Ishikawa (cell line): ENCODE measurements at regions not wholly inside any gene's neighbourhood (a gene's known extent, or its start where the extent isn't known, plus 50 kb on each side); places are given as distances from the start of the nearest gene placed in this dataset.

Source experiments
- CEBPB ChIP-seq: IDR thresholded peaks from 2 replicates; pipeline ENCODE4 v1.6.1; 2012
- CREB1 ChIP-seq: IDR thresholded peaks from 2 replicates; pipeline ENCODE4 v1.6.1; 2012; ENCODE audit warnings: low read depth
- EGR1 ChIP-seq: IDR thresholded peaks from 2 replicates; pipeline ENCODE4 v1.6.1; 2012
- EP300 ChIP-seq: IDR thresholded peaks from 2 replicates; pipeline ENCODE4 v1.6.1; 2012; ENCODE audit warnings: borderline replicate concordance
- FOXM1 ChIP-seq: IDR thresholded peaks from 2 replicates; pipeline ENCODE4 v1.6.1; 2012; ENCODE audit warnings: low read depth, borderline replicate concordance
- NFIC ChIP-seq: IDR thresholded peaks from 2 replicates; pipeline ENCODE4 v1.6.1; 2012
- RAD21 ChIP-seq: IDR thresholded peaks from 2 replicates; pipeline ENCODE4 v1.6.1; 2012; ENCODE audit warnings: low read depth
- TAF1 ChIP-seq: IDR thresholded peaks from 2 replicates; pipeline ENCODE4 v1.6.1; 2012; ENCODE audit warnings: low read depth, mild to moderate bottlenecking
- YY1 ChIP-seq: IDR thresholded peaks from 2 replicates; pipeline ENCODE4 v1.6.1; 2012; ENCODE audit warnings: low read depth
- TF ChIP-seq, protein P1 (sequence below): IDR thresholded peaks from 2 replicates; pipeline ENCODE4 v1.6.1; 2012
- TF ChIP-seq, protein P2 (sequence below): IDR thresholded peaks from 2 replicates; pipeline ENCODE4 v1.6.1; 2012
- TF ChIP-seq, protein P3 (sequence below): IDR thresholded peaks from 2 replicates; pipeline ENCODE4 v1.6.1; 2012; ENCODE audit warnings: low read depth, mild to moderate bottlenecking

DNA sequence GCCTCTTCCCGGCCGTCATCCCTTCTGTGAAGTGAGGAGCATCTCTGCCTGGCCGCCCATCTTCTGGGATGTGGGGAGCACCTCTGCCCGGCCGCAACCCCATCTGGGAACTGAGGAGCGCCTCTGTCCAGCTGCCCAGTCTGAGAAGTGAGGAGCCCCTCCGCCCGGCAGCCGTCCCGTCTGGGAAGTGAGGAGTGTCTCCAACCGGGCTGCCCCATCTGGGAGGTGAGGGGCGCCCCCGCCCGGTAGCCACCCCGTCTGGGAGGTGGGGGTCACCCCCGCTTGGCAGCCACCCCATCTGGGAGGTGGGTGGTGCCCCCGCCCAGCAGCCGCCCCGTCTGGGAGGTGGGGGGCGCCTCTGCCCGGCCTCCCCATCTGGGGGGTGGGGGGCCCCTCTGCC lies 142.3 kb downstream of the LAS1L start:
- no peak for TF ChIP-seq RAD21
- TF ChIP-seq FOXM1: no peak
- TF ChIP-seq CEBPB: no peak
- no peak for TF ChIP-seq EP300
- no peak for TF ChIP-seq EGR1
- no peak for TF ChIP-seq YY1
- TF ChIP-seq NFIC: no peak
- TF ChIP-seq, protein P1, sequence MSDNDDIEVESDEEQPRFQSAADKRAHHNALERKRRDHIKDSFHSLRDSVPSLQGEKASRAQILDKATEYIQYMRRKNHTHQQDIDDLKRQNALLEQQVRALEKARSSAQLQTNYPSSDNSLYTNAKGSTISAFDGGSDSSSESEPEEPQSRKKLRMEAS: no peak
- no peak for TF ChIP-seq CREB1
- TF ChIP-seq, protein P2, sequence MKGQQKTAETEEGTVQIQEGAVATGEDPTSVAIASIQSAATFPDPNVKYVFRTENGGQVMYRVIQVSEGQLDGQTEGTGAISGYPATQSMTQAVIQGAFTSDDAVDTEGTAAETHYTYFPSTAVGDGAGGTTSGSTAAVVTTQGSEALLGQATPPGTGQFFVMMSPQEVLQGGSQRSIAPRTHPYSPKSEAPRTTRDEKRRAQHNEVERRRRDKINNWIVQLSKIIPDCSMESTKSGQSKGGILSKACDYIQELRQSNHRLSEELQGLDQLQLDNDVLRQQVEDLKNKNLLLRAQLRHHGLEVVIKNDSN: no peak
- TF ChIP-seq, protein P3, sequence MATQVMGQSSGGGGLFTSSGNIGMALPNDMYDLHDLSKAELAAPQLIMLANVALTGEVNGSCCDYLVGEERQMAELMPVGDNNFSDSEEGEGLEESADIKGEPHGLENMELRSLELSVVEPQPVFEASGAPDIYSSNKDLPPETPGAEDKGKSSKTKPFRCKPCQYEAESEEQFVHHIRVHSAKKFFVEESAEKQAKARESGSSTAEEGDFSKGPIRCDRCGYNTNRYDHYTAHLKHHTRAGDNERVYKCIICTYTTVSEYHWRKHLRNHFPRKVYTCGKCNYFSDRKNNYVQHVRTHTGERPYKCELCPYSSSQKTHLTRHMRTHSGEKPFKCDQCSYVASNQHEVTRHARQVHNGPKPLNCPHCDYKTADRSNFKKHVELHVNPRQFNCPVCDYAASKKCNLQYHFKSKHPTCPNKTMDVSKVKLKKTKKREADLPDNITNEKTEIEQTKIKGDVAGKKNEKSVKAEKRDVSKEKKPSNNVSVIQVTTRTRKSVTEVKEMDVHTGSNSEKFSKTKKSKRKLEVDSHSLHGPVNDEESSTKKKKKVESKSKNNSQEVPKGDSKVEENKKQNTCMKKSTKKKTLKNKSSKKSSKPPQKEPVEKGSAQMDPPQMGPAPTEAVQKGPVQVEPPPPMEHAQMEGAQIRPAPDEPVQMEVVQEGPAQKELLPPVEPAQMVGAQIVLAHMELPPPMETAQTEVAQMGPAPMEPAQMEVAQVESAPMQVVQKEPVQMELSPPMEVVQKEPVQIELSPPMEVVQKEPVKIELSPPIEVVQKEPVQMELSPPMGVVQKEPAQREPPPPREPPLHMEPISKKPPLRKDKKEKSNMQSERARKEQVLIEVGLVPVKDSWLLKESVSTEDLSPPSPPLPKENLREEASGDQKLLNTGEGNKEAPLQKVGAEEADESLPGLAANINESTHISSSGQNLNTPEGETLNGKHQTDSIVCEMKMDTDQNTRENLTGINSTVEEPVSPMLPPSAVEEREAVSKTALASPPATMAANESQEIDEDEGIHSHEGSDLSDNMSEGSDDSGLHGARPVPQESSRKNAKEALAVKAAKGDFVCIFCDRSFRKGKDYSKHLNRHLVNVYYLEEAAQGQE: no peak
- no peak for TF ChIP-seq TAF1
